ENCODE measurements at regions not wholly inside any gene's neighbourhood (a gene's known extent, or its start where the extent isn't known, plus 50 kb on each side); places are given as distances from the start of the nearest gene placed in this dataset.

DNA sequence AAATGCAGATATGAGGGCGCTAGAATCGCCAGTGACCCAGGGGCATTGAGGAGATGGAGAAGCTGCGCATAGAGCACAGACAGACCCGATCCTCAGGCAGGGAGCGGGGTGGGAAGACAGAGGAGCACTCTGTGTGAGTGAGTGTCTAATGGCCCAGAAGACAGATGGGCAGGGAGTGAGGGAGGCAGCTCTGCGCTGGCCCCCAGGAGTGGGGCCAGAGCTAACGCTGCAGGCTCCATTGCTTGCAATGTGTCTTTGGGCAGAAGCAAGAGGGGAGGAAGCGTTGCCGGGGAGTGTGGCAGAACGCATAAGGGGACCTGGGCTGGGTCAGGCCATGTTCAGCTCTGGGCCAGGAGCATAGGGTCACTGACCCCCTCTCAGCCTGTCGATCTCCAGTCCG lies 207.0 kb downstream of the TBXT start:
- DNase-seq = no peak
- H3K27me3 ChIP-seq = no peaks in the 10 kb centered on the region
- H3K36me3 ChIP-seq = no peaks in the 10 kb centered on the region
- no peaks in the 10 kb centered on the region for H3K9me3 ChIP-seq
- no peak for TF ChIP-seq POLR2A (IDR thresholded peaks at IDR 0.05)
- TF ChIP-seq, protein P1, sequence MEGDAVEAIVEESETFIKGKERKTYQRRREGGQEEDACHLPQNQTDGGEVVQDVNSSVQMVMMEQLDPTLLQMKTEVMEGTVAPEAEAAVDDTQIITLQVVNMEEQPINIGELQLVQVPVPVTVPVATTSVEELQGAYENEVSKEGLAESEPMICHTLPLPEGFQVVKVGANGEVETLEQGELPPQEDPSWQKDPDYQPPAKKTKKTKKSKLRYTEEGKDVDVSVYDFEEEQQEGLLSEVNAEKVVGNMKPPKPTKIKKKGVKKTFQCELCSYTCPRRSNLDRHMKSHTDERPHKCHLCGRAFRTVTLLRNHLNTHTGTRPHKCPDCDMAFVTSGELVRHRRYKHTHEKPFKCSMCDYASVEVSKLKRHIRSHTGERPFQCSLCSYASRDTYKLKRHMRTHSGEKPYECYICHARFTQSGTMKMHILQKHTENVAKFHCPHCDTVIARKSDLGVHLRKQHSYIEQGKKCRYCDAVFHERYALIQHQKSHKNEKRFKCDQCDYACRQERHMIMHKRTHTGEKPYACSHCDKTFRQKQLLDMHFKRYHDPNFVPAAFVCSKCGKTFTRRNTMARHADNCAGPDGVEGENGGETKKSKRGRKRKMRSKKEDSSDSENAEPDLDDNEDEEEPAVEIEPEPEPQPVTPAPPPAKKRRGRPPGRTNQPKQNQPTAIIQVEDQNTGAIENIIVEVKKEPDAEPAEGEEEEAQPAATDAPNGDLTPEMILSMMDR (IDR thresholded peaks at IDR 0.05) = no peak
- H3K4me3 ChIP-seq = no peak overlapping the region
- no peak overlapping the region for H3K27ac ChIP-seq
- H3K4me1 ChIP-seq = no peaks in the 10 kb centered on the region

DNA sequence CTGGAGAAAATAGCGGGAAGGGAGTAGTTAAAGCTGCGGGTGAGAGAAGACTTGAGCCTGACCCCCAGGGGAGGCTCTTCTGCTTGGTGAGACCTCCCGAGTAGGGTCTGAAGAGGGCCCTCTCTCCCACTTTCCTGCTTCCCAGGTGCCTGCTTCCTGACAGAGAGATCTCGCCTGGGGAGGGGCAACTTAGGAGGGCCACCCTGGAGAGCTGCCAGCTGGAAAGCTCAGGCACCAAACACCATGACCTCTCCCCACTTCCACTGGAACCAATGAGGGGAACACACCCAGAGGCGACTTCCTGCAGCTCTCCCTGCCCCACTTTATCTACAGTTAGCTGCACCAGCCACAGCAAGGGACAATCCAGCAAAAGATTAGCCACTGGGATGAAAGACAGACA lies 208.0 kb downstream of the TBXT start:
- H3K4me1 ChIP-seq = no peaks in the 10 kb centered on the region
- no peaks in the 10 kb centered on the region for H3K9me3 ChIP-seq
- no peak overlapping the region for H3K4me3 ChIP-seq
- no peak for DNase-seq
- no peaks in the 10 kb centered on the region for H3K27me3 ChIP-seq
- no peaks in the 10 kb centered on the region for H3K36me3 ChIP-seq
- TF ChIP-seq POLR2A (IDR thresholded peaks at IDR 0.05) = no peak
- TF ChIP-seq, protein P1 (IDR thresholded peaks at IDR 0.05) = no peak
- no peak overlapping the region for H3K27ac ChIP-seq

DNA sequence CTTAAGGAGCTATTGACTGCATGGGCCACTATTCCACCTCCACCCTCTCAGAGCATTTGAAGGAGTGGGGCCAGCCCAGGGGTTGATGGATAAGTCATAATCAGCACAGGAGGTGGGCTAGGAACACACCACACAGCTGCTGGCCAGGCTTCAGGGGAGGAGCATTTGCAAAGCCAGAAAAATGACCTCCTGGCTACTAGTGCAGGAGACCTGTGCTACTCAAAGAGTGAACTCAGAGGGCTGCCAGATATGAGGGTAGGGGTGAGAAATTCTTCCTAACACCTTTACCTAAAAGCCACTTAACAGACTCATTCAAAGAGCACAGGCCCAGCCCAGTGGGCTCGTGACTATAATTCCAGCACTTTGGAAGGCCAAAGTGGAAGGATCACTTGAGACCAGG lies 210.8 kb downstream of the TBXT start:
- TF ChIP-seq POLR2A (IDR thresholded peaks at IDR 0.05) = no peak
- TF ChIP-seq, protein P1 (IDR thresholded peaks at IDR 0.05) = no peak

DNA sequence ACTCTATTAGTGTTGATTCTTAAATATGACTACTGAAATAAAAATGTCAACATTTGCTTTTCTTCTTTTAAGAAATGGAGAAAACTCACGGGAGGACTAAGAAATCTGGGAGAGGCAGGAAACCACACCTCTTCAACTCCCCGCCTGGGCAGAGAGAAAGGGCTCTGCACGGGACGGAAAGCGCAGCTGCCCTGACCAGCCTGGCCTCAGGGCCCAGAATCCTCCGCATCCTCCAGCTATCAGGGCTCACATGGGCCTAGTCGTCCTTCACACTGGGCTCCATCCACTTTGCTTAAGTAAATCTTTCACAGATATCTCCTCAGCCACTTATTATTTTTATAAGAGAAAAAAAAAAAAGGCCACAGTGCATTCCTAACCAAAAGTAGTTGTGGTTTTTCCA lies 215.1 kb downstream of the TBXT start:
- Histone ChIP-seq H3K9me3 (no peaks in the 10 kb centered on the region), H3K36me3 (no peaks in the 10 kb centered on the region), H3K27me3 (no peaks in the 10 kb centered on the region), H3K4me1 (no peaks in the 10 kb centered on the region), H3K27ac (no peak overlapping the region), H3K4me3 (no peak overlapping the region)
- TF ChIP-seq, protein P1 (IDR thresholded peaks at IDR 0.05) = no peak
- TF ChIP-seq POLR2A (IDR thresholded peaks at IDR 0.05) = no peak
- DNase-seq = no peak

More for the DNA sequence above, 210.8 kb downstream of the TBXT start:
- H3K4me1 ChIP-seq = no peaks in the 10 kb centered on the region
- no peak for DNase-seq
- no peak overlapping the region for H3K4me3 ChIP-seq
- no peaks in the 10 kb centered on the region for H3K36me3 ChIP-seq
- no peaks in the 10 kb centered on the region for H3K9me3 ChIP-seq
- H3K27me3 ChIP-seq = no peaks in the 10 kb centered on the region
- H3K27ac ChIP-seq = no peak overlapping the region

DNA sequence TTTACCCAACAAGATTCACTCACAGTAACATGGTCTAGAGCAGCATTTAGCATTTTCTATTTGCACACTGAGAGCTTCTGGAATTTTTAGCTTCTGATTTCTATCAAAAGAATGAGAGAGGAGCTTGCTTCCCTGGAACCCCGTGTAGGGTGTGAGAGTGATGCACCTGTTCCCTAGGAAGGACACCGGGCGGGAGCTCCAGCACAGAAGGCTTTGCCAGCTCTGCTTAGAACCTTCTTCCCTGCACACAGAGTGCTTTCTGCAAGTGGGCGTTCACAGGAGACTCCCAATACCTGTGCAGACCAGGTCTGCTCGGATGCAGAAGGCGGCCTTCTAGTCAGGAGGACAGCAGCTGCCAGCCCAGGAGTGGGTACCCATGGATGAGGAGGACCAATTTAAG lies 217.3 kb downstream of the TBXT start:
- Histone ChIP-seq H3K4me1 (no peaks in the 10 kb centered on the region), H3K36me3 (no peaks in the 10 kb centered on the region), H3K9me3 (no peaks in the 10 kb centered on the region), H3K27ac (no peak overlapping the region), H3K4me3 (no peak overlapping the region), H3K27me3 (no peaks in the 10 kb centered on the region)
- TF ChIP-seq, protein P1 (IDR thresholded peaks at IDR 0.05) = no peak
- TF ChIP-seq POLR2A (IDR thresholded peaks at IDR 0.05) = no peak
- no peak for DNase-seq

DNA sequence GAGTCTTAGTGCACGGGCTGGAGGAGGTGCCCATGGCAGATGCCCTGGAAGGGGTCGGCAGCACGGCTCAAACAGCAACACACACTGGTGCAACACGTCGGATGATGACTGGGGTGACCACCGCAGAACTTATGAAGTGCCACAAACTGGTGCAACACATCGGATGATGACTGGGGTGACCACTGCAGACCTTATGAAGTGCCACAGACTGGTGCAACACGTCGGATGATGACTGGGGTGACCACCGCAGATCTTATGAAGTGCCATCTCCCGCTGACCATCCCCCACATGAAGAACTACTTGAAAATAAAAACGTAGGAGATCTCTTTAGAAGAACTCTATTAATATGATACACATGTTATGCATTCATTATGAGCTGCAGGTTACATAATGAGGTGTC lies 218.3 kb downstream of the TBXT start:
- Histone ChIP-seq H3K36me3 (no peaks in the 10 kb centered on the region), H3K27me3 (no peaks in the 10 kb centered on the region), H3K4me3 (no peak overlapping the region), H3K27ac (no peak overlapping the region), H3K9me3 (no peaks in the 10 kb centered on the region), H3K4me1 (no peaks in the 10 kb centered on the region)
- DNase-seq = no peak
- TF ChIP-seq, protein P1 (IDR thresholded peaks at IDR 0.05) = no peak
- no peak for TF ChIP-seq POLR2A (IDR thresholded peaks at IDR 0.05)
